ENCODE measurements at regions not wholly inside any gene's neighbourhood (a gene's known extent, or its start where the extent isn't known, plus 50 kb on each side); places are given as distances from the start of the nearest gene placed in this dataset.
"Not testable (repeated sequence)": the region's sequence is repeated elsewhere in the genome, so short reads cannot be mapped to it uniquely, and the experiment has no call there.

DNA sequence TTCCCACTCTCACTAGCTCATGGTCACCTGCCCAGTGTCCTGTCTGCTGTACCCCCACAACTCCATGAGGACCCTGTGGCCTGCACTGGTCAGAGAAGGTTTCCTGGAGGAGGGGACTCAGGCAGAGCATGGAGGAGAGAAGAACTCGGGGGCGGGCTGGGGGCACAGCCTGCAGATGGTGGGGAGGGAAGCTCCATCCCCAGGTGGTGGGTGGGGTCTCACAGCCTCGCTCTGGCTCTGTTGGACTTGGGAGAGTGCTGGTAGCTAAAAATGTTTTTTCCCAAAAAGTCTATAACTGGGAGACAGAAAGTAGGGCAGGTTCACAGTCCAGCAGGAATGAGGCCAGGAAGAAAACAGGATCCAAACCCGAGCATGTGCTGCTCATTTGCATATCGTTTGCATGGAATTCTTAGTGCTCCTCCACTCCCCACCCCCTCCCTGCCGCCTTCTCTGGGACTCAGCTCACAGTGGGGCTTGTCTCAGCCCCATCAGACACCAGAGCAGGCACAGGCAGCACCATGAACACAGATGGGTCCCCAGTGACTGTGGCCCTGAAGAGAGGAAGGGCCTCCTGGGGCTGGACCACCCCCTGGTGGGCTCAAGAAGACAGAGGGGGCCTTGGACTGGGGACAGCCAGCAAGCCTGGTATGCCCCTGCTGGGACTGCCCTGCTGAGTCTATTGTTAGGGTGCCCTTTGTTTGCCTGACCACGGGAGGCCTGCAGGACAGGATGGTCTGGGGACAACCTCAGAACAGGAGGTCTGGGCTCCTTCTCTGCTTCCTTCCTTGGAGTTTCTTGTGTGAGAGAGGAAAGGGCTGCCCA lies 67.0 kb upstream of the SFSWAP start:
- H3K4me3 ChIP-seq (ENCODE audit: low read depth, low read length): no peak overlapping the region
- H3K36me3 ChIP-seq (ENCODE audit: control insufficient read depth, insufficient read depth, low read length): no peaks in the 10 kb centered on the region
- H3K27me3 ChIP-seq (ENCODE audit: control insufficient read depth, insufficient read depth, low read length): no peaks in the 10 kb centered on the region
- DNase-seq (ENCODE audit: low read depth): no peak
- TF ChIP-seq, protein P1, sequence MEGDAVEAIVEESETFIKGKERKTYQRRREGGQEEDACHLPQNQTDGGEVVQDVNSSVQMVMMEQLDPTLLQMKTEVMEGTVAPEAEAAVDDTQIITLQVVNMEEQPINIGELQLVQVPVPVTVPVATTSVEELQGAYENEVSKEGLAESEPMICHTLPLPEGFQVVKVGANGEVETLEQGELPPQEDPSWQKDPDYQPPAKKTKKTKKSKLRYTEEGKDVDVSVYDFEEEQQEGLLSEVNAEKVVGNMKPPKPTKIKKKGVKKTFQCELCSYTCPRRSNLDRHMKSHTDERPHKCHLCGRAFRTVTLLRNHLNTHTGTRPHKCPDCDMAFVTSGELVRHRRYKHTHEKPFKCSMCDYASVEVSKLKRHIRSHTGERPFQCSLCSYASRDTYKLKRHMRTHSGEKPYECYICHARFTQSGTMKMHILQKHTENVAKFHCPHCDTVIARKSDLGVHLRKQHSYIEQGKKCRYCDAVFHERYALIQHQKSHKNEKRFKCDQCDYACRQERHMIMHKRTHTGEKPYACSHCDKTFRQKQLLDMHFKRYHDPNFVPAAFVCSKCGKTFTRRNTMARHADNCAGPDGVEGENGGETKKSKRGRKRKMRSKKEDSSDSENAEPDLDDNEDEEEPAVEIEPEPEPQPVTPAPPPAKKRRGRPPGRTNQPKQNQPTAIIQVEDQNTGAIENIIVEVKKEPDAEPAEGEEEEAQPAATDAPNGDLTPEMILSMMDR (IDR thresholded peaks at IDR 0.05; ENCODE audit: insufficient read depth, low read length, poor library complexity, severe bottlenecking): no peak

DNA sequence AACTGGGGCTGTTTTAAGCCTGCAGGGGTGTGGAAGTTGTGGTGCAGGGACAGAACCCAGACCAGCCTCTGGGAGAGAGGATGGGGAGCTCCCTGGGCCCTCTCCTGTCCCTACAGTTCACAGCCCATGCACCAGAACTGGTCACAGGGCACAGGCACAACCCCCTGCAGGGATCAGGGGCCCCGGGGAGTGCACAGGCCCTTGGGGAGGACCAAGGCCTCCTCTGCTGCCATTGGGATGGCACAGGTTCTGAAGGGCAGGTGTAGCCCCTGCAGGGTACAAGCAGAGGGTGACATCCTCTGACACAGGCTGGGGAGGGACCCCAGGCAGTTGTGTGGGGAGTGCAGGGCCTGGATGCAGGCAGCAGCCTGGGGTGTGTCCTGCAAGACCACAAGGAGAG lies 66.4 kb upstream of the SFSWAP start:
- no peaks in the 10 kb centered on the region for H3K27me3 ChIP-seq (ENCODE audit: control insufficient read depth, insufficient read depth, low read length)
- DNase-seq (ENCODE audit: low read depth): no peak

DNA sequence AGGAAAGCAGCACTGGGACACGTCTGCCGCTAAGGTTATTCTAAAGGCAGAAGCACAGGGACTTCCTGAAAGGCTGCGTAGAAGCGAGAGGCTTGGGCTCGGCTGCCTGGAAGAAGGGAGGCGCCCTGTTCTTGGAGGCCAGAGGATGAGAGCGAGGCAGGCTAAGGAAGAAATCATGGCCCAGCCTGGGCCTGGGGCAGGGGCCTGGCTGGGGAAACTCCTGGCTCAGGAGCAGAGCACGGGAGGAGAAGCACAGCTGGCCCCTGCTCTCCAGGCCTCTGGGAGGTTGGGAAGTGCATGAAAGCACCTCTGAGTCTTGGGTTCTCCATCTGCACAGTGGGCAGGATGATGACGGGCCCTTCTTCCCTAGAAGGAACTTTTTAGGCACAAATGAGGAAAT lies 66.0 kb upstream of the SFSWAP start:
- not testable (repeated sequence) for H3K27me3 ChIP-seq (ENCODE audit: control insufficient read depth, insufficient read depth, low read length); DNase-seq (ENCODE audit: low read depth); H3K36me3 ChIP-seq (ENCODE audit: control insufficient read depth, insufficient read depth, low read length); H3K4me3 ChIP-seq (ENCODE audit: low read depth, low read length)

More for the DNA sequence above, 66.4 kb upstream of the SFSWAP start:
- TF ChIP-seq, protein P1 (IDR thresholded peaks at IDR 0.05; ENCODE audit: insufficient read depth, low read length, poor library complexity, severe bottlenecking): no peak
- no peak overlapping the region for H3K4me3 ChIP-seq (ENCODE audit: low read depth, low read length)
- H3K36me3 ChIP-seq (ENCODE audit: control insufficient read depth, insufficient read depth, low read length): no peaks in the 10 kb centered on the region

DNA sequence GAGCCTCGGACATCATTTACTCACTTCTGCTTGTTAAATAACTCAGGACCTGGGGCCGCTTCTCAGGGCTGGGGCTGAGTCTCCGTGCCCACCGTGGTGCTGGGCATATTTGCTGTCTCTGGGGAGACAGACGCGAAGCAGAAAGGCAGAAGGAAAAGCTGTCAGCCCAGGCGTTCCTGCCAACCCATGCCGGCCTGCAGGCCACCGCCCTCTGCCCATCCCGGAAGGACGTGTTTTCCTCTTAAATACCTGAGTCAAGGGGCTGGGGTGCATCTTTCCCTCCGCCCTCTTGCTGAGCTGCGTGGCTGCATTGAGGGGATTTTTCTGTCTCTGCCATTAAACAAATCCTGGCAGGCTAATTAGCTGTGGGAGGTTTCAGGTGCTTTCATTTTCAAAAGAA lies 65.3 kb upstream of the SFSWAP start:
- DNase-seq (ENCODE audit: low read depth); H3K27me3 ChIP-seq (ENCODE audit: control insufficient read depth, insufficient read depth, low read length); H3K36me3 ChIP-seq (ENCODE audit: control insufficient read depth, insufficient read depth, low read length); H3K4me3 ChIP-seq (ENCODE audit: low read depth, low read length): not testable (repeated sequence)

DNA sequence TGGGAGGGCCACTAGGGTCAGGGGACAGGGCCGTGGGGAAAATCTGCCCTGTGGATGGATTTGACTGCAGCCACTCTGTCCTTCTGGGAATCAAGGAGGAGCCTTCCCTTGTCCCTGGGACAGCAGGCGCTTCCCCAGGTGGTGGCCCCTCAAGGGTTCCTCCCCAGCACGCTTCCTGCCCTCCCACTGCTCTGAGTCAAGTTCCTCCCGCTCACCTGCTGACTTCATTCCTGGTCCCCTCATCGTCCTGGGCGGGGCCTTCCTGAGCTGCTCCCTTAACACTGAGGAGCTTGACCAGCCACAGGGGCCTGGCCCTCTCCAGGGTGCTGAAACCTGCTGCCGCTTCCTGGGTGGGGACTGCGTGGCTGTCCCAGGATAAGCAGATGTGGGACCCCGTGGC lies 64.4 kb upstream of the SFSWAP start:
- H3K27me3 ChIP-seq (ENCODE audit: control insufficient read depth, insufficient read depth, low read length); DNase-seq (ENCODE audit: low read depth): not testable (repeated sequence)

DNA sequence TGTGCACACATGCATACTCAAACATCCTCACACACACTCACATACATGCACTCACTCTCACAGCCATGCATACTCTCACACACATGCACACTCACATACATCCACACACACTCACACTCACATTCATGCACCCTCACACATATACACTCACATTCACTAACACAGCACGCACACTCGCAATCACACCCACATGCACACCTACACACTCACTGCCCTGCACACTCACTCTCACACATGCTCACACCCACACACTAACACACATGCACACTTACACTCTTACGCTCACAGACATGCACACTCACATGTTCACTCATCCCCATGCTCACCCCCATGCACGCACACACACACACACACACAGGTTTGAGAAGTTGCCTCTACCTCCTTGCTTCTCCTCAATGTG lies 63.2 kb upstream of the SFSWAP start:
- TF ChIP-seq, protein P1 (IDR thresholded peaks at IDR 0.05; ENCODE audit: insufficient read depth, low read length, poor library complexity, severe bottlenecking): no peak
- Histone ChIP-seq H3K4me3 (ENCODE audit: low read depth, low read length) (no peak overlapping the region), H3K36me3 (ENCODE audit: control insufficient read depth, insufficient read depth, low read length) (no peaks in the 10 kb centered on the region), H3K27me3 (ENCODE audit: control insufficient read depth, insufficient read depth, low read length) (no peaks in the 10 kb centered on the region)
- no peak for DNase-seq (ENCODE audit: low read depth)

More for the DNA sequence above, 64.4 kb upstream of the SFSWAP start:
- not testable (repeated sequence) for H3K36me3 ChIP-seq (ENCODE audit: control insufficient read depth, insufficient read depth, low read length); H3K4me3 ChIP-seq (ENCODE audit: low read depth, low read length)

DNA sequence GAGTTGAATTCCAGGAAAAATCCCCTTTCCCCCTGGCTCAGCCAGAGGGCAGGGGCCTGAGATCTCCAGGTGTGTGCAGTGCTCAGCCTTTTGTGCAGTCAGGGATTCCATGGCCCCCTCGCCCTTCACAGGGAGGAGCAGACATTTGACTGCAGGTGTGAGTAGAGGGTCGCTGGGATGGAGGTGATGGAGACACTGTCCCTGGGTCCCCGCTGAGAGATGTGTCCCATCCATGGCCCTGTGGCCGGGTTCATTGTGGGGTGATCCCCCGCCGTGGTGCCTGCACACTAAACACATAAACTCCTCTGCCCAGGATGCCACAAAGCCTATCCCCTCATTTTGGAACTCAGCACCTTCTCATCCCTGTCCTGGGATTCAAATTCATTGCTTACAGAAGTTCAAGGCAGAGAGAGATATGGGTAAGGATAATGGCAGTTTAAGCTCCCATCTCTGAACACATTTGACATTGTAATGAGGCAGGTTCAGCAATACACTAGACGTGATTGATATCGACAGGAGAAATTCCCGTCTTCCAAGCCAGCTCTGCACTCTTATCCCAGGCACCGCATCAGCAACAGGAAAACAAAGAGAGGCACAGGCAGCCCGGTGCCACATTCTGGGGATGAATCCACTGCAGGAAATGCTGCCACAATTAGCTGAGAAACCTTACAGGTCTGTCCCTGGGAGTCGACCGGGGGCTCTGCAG lies 55.3 kb upstream of the SFSWAP start:
- not testable (repeated sequence) for DNase-seq (ENCODE audit: low read depth)

DNA sequence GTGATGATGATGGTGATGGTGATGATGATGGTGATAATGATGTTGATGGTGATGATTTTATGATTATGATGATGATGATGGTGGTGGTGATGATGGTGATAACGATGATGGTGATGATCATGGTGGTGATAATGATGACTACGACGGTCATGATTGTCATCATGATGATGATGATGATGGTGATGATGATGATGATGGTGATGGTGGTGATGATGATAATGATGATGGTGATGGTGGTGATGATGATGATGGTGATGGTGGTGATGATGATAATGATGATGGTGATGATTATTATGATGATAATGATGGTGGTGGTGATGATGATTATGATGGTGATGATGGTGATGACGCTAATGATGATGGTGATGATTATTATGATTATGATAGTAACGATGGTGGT lies 54.1 kb upstream of the SFSWAP start:
- not testable (repeated sequence) for H3K36me3 ChIP-seq (ENCODE audit: control insufficient read depth, insufficient read depth, low read length); H3K27me3 ChIP-seq (ENCODE audit: control insufficient read depth, insufficient read depth, low read length)

More for the DNA sequence above, 55.3 kb upstream of the SFSWAP start:
- not testable (repeated sequence) for H3K27me3 ChIP-seq (ENCODE audit: control insufficient read depth, insufficient read depth, low read length); H3K4me3 ChIP-seq (ENCODE audit: low read depth, low read length); H3K36me3 ChIP-seq (ENCODE audit: control insufficient read depth, insufficient read depth, low read length)

DNA sequence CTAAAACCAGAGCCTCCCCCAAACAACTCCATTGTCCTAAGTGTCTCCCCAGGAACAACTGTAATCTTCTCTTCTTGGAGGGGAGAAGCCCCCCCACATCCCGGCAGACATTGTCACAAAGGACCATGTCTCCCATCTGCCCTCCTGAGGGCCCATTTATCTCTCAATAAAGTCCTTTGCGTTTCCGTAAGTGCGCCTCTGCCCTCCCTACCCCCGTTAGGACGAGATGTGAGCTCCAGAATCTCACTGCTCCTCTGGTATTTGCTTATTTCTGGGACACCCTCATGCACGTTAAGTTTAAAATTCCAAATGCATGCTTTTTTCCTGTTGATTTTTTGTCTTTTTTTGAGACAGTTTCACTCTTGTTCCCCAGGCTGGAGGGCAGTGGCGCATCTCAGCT lies 52.3 kb upstream of the SFSWAP start:
- DNase-seq (ENCODE audit: low read depth); H3K27me3 ChIP-seq (ENCODE audit: control insufficient read depth, insufficient read depth, low read length); H3K4me3 ChIP-seq (ENCODE audit: low read depth, low read length); H3K36me3 ChIP-seq (ENCODE audit: control insufficient read depth, insufficient read depth, low read length): not testable (repeated sequence)

More for the DNA sequence above, 54.1 kb upstream of the SFSWAP start:
- not testable (repeated sequence) for H3K4me3 ChIP-seq (ENCODE audit: low read depth, low read length); DNase-seq (ENCODE audit: low read depth)

DNA sequence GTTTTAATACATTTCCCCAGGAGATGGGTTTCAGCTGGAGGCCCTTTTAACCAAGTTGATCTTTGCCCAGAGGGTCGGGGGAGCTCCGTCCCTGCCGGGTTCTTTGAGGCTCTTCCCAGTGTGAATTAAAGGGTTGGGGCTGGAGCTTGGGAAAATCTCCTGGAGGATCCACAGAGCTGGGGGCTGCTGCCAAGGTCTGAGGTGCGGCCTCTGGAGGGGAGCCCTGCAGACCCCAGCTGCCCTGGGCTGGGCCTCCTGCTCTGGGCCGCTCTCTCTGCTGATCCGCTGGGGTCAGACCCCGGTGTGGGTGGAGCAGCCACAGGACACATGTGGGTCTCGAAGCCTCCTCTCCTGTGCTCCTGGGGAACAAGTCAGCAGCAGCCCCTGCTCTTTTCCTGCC lies 51.4 kb upstream of the SFSWAP start:
- H3K4me3 ChIP-seq (ENCODE audit: low read depth, low read length); H3K27me3 ChIP-seq (ENCODE audit: control insufficient read depth, insufficient read depth, low read length); H3K36me3 ChIP-seq (ENCODE audit: control insufficient read depth, insufficient read depth, low read length); DNase-seq (ENCODE audit: low read depth): not testable (repeated sequence)

DNA sequence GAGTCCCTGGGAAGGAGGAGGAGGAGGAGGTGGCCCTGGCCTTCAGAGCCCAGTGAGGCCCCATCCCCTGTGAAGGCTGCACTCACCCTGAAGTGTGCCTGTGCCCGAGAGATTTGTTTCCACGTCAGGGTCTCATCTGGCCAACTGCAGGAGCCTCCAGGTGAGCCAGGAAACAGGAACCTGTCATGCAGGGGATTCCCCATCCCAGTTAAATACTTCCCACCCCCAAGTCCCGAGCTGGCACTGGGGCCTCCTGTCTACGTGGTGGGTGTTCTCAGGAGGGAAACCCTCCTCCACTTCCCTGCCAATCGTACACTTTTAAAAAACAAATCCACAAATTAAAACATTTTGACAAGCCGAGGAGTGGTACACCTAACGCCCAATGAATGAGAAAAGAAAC lies 50.9 kb upstream of the SFSWAP start:
- not testable (repeated sequence) for H3K36me3 ChIP-seq (ENCODE audit: control insufficient read depth, insufficient read depth, low read length); H3K27me3 ChIP-seq (ENCODE audit: control insufficient read depth, insufficient read depth, low read length); H3K4me3 ChIP-seq (ENCODE audit: low read depth, low read length); DNase-seq (ENCODE audit: low read depth)
